K562 (cell line): ENCODE measurements at regions not wholly inside any gene's neighbourhood (a gene's known extent, or its start where the extent isn't known, plus 50 kb on each side); places are given as distances from the start of the nearest gene placed in this dataset.

Experiments used
- ATF1 ChIP-seq, 2 experiments: fragments of 450-650 bp in 1 of 2; IDR thresholded peaks; 2 replicates each; pipeline ENCODE4 v1.6.1; 2016; ENCODE audit warnings: missing compliant biosample characterization in 1 of 2, missing genetic modification characterization in 1 of 2
- ETV6 ChIP-seq, 3 experiments: fragments of 150-350 bp in 1 of 3; sonication (generic) in 1 of 3; formaldehyde crosslinking in 1 of 3; IDR thresholded peaks; 2 replicates each; pipeline versions ENCODE4 v1.6.1 to v1.8.0; 2014 to 2022; ENCODE audit warnings: borderline replicate concordance in 2 of 3, low read depth in 2 of 3, antibody characterized with exemption in 1 of 3, low read length in 1 of 3, mild to moderate bottlenecking in 1 of 3, missing genetic modification reagents in 1 of 3
- NFRKB ChIP-seq: fragments of 450-650 bp; IDR thresholded peaks from 2 replicates; pipeline ENCODE4 v1.6.1; 2016; ENCODE audit warnings: low read depth
- SRF ChIP-seq, 2 experiments: fragments of 250-450, 450-650 bp in 1 of 2; sonication (Bioruptor Pico) in 1 of 2; sonication (generic) in 1 of 2; formaldehyde crosslinking; IDR thresholded peaks; 2 replicates each; pipeline versions ENCODE4 v1.5.0 to v1.5.1; 2020 to 2022; ENCODE audit warnings: mild to moderate bottlenecking in 1 of 2, missing genetic modification reagents in 1 of 2
- STAT5B ChIP-seq: fragments of 250-450 bp; sonication (Bioruptor Pico); IDR thresholded peaks from 2 replicates; pipeline ENCODE4 v1.8.0; 2021; ENCODE audit warnings: mild to moderate bottlenecking, inconsistent platforms
- TAL1 ChIP-seq: fragments of 450-650 bp; IDR thresholded peaks from 2 replicates; pipeline ENCODE4 v1.6.1; 2016; ENCODE audit warnings: mild to moderate bottlenecking
- U2AF2 ChIP-seq: fragments of 200-400 bp; formaldehyde crosslinking; optimal IDR thresholded peaks from 2 replicates; pipeline ENCODE3; 2017; ENCODE audit warnings: low read depth, mild to moderate bottlenecking, low read length
- ZNF780A ChIP-seq: fragments of 250-450 bp; sonication (Bioruptor Pico); IDR thresholded peaks from 2 replicates; pipeline ENCODE4 v1.5.0; 2021; ENCODE audit warnings: mild to moderate bottlenecking
- TF ChIP-seq, protein P1 (sequence below): IDR thresholded peaks from 2 replicates; pipeline ENCODE4 v1.6.1; 2011; ENCODE audit warnings: borderline replicate concordance, low read depth, mild to moderate bottlenecking, moderate library complexity, low read length; ENCODE audit not compliant: insufficient read depth, poor library complexity, severe bottlenecking
- TF ChIP-seq, protein P2 (sequence below): fragments of 250-450 bp; sonication (Bioruptor Pico); IDR thresholded peaks from 2 replicates; pipeline ENCODE4 v1.4.0; 2020; ENCODE audit warnings: mild to moderate bottlenecking, moderate library complexity
- TF ChIP-seq, protein P3 (sequence below): fragments of 250-450 bp; sonication (Bioruptor Pico); IDR thresholded peaks from 2 replicates; pipeline ENCODE4 v1.9.0; 2021; ENCODE audit warnings: mild to moderate bottlenecking, inconsistent platforms
- TF ChIP-seq, protein P4 (sequence below): IDR thresholded peaks from 2 replicates; pipeline ENCODE4 v1.6.1; 2011; ENCODE audit not compliant: insufficient read length; ENCODE audit errors: extremely low read depth

DNA sequence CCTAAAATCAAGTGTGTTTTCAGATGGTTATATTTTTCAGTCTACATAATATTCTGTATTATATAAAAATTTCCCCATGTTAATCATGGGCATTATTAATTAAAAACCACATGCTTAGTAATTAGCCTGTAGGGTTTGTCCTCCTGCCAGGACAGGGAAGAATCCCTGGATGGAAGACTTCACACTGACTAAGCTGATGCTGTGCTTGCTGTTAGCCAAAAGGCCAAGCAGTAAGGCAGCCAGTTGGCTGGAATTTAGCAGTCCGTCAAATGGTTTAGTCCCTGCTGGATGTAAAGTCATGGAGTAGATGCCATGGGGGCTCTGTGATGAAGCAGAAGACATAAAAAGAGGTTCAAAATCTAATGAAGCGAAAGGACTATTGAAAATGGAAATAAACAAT is 168.0 kb upstream of the OBI1 start (continued):
- TF ChIP-seq, protein P1, sequence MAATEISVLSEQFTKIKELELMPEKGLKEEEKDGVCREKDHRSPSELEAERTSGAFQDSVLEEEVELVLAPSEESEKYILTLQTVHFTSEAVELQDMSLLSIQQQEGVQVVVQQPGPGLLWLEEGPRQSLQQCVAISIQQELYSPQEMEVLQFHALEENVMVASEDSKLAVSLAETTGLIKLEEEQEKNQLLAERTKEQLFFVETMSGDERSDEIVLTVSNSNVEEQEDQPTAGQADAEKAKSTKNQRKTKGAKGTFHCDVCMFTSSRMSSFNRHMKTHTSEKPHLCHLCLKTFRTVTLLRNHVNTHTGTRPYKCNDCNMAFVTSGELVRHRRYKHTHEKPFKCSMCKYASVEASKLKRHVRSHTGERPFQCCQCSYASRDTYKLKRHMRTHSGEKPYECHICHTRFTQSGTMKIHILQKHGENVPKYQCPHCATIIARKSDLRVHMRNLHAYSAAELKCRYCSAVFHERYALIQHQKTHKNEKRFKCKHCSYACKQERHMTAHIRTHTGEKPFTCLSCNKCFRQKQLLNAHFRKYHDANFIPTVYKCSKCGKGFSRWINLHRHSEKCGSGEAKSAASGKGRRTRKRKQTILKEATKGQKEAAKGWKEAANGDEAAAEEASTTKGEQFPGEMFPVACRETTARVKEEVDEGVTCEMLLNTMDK, result no peak
- no peak for TF ChIP-seq SRF (CRISPR knock-in tag; IDR thresholded peaks at IDR 0.05)
- TF ChIP-seq TAL1, result no peak
- no peak for TF ChIP-seq NFRKB
- no peak for TF ChIP-seq ATF1 (CRISPR knock-in tag; IDR thresholded peaks at IDR 0.05)
- no peak for TF ChIP-seq ATF1 (tag; IDR thresholded peaks at IDR 0.05)
- no peak for TF ChIP-seq ZNF780A (CRISPR knock-in tag)
- TF ChIP-seq ETV6 (IDR thresholded peaks at IDR 0.05; ENCODE audit: borderline replicate concordance in 1 of 2, low read depth in 2 of 2, low read length in 1 of 2), result no peak
- TF ChIP-seq ETV6 (CRISPR knock-in tag; IDR thresholded peaks at IDR 0.05; ENCODE audit: borderline replicate concordance), result no peak
- TF ChIP-seq, protein P2, sequence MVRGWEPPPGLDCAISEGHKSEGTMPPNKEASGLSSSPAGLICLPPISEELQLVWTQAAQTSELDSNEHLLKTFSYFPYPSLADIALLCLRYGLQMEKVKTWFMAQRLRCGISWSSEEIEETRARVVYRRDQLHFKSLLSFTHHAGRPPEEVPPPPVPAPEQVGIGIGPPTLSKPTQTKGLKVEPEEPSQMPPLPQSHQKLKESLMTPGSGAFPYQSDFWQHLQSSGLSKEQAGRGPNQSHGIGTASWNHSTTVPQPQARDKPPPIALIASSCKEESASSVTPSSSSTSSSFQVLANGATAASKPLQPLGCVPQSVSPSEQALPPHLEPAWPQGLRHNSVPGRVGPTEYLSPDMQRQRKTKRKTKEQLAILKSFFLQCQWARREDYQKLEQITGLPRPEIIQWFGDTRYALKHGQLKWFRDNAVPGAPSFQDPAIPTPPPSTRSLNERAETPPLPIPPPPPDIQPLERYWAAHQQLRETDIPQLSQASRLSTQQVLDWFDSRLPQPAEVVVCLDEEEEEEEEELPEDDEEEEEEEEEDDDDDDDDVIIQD (CRISPR knock-in tag), result no peak
- TF ChIP-seq, protein P3, sequence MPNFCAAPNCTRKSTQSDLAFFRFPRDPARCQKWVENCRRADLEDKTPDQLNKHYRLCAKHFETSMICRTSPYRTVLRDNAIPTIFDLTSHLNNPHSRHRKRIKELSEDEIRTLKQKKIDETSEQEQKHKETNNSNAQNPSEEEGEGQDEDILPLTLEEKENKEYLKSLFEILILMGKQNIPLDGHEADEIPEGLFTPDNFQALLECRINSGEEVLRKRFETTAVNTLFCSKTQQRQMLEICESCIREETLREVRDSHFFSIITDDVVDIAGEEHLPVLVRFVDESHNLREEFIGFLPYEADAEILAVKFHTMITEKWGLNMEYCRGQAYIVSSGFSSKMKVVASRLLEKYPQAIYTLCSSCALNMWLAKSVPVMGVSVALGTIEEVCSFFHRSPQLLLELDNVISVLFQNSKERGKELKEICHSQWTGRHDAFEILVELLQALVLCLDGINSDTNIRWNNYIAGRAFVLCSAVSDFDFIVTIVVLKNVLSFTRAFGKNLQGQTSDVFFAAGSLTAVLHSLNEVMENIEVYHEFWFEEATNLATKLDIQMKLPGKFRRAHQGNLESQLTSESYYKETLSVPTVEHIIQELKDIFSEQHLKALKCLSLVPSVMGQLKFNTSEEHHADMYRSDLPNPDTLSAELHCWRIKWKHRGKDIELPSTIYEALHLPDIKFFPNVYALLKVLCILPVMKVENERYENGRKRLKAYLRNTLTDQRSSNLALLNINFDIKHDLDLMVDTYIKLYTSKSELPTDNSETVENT (CRISPR knock-in tag), result no peak
- TF ChIP-seq U2AF2, result no peak
- TF ChIP-seq, protein P4, sequence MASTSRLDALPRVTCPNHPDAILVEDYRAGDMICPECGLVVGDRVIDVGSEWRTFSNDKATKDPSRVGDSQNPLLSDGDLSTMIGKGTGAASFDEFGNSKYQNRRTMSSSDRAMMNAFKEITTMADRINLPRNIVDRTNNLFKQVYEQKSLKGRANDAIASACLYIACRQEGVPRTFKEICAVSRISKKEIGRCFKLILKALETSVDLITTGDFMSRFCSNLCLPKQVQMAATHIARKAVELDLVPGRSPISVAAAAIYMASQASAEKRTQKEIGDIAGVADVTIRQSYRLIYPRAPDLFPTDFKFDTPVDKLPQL, result no peak
- no peak for TF ChIP-seq STAT5B (CRISPR knock-in tag)
